ENCODE measurements at regions not wholly inside any gene's neighbourhood (a gene's known extent, or its start where the extent isn't known, plus 50 kb on each side); places are given as distances from the start of the nearest gene placed in this dataset.

DNA sequence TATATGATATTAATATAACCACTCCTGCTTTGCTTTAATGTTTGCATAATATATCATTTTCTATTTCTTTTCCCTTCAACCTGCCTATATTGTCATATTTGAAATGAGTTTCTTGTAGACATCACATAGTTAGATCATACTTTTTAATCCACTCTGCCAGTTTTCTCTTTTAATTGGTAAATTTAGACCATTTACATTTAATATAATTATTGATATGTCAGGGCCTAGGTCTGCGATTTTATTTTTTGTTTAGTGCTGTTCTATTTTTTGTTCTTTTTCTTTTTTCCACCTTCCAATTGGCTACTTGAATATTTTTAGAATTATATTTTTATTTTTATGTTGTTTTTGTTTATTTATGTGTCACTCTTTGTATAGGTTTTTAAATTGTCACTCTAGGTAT, 213.3 kb downstream of the C1orf94 start:
- TF ChIP-seq, protein P1, sequence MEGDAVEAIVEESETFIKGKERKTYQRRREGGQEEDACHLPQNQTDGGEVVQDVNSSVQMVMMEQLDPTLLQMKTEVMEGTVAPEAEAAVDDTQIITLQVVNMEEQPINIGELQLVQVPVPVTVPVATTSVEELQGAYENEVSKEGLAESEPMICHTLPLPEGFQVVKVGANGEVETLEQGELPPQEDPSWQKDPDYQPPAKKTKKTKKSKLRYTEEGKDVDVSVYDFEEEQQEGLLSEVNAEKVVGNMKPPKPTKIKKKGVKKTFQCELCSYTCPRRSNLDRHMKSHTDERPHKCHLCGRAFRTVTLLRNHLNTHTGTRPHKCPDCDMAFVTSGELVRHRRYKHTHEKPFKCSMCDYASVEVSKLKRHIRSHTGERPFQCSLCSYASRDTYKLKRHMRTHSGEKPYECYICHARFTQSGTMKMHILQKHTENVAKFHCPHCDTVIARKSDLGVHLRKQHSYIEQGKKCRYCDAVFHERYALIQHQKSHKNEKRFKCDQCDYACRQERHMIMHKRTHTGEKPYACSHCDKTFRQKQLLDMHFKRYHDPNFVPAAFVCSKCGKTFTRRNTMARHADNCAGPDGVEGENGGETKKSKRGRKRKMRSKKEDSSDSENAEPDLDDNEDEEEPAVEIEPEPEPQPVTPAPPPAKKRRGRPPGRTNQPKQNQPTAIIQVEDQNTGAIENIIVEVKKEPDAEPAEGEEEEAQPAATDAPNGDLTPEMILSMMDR (IDR thresholded peaks at IDR 0.05), result no peak
- no peak for TF ChIP-seq POLR2A (IDR thresholded peaks at IDR 0.05)

Data from thyroid gland (tissue), 4 donors.